ENCODE measurements at regions not wholly inside any gene's neighbourhood (a gene's known extent, or its start where the extent isn't known, plus 50 kb on each side); places are given as distances from the start of the nearest gene placed in this dataset.

DNA sequence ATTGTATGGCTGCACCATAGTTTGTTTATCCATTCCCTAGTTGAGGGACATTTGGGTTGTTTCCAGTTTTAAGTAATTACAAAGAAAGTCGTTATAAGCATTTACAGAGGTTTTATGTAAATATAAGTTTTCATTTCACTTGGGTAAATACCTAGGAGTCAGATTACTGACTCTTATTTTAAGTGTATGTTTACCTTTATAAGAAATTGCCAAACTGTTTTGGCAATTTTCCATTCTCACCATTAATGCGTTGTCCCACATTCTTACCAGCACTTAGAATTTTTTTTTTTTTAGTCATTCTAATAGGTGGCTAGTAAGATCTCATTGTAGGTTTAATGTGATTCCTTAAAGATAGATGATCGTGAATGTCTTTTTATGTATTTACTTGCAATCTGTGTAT, 121.5 kb upstream of the NR3C2 start (continued):
- TF ChIP-seq, protein P1, sequence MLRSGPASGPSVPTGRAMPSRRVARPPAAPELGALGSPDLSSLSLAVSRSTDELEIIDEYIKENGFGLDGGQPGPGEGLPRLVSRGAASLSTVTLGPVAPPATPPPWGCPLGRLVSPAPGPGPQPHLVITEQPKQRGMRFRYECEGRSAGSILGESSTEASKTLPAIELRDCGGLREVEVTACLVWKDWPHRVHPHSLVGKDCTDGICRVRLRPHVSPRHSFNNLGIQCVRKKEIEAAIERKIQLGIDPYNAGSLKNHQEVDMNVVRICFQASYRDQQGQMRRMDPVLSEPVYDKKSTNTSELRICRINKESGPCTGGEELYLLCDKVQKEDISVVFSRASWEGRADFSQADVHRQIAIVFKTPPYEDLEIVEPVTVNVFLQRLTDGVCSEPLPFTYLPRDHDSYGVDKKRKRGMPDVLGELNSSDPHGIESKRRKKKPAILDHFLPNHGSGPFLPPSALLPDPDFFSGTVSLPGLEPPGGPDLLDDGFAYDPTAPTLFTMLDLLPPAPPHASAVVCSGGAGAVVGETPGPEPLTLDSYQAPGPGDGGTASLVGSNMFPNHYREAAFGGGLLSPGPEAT (IDR thresholded peaks at IDR 0.05; ENCODE audit: low read depth) = no peak
- TF ChIP-seq KDM1A (IDR thresholded peaks at IDR 0.05; ENCODE audit: borderline replicate concordance) = no peak
- no peak for TF ChIP-seq SIN3A (IDR thresholded peaks at IDR 0.05; ENCODE audit: low read depth, low read length)

DNA sequence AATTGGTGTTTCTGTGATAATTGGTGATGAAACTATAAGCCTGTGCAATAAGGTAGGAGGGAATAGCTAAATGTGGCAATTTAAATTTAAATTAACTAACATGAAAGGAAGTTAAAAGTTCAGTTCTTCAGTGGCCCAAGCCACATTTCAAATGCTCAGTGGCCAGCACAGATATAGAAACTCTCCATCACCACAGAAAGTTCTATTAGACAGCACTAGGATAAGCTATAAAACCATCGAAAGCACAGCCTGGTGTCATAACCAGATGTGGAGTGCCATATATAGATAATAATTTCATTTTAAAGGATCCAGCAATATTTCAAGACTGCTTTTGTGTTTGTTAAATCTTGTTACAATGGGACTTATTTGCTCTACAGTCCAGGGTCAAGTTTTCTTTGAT, 119.3 kb upstream of the NR3C2 start:
- ChIA-PET POLR2A (no interaction called here), RAD21 (ENCODE audit: unreplicated experiment) (no interaction called here), CTCF (no interaction called here), SMC1A (ENCODE audit: uncharacterized antibody, unreplicated experiment) (interaction anchor here (0.6 kb wide), 1 partner anchor 1885 kb away, joined by 3 read pairs; no protein-coding TSS in a partner anchor)
- intact Hi-C loops (cut with micrococcal nuclease; ENCODE audit: unreplicated experiment) (no loop called here), in situ Hi-C loops (cut with MboI) (no loop called here)
- Histone ChIP-seq H3K79me2 (ENCODE audit: control insufficient read depth, insufficient read depth, low read length) (no peaks in the 10 kb centered on the region), H2AFZ (ENCODE audit: control insufficient read depth, low read depth, low read length) (no peak overlapping the region), H3K36me3 (ENCODE audit: control insufficient read depth in 2 of 2, insufficient read depth in 2 of 2, low read length in 1 of 2) (no peaks in the 10 kb centered on the region), H3K27me3 (replicated peaks in 1 of 2; ENCODE audit: control insufficient read depth in 2 of 2, insufficient read depth in 2 of 2, low read length in 1 of 2) (no peaks in the 10 kb centered on the region), H3K9ac (ENCODE audit: control insufficient read depth, insufficient read depth, low read length) (no peak overlapping the region), H3K9me3 (replicated peaks; ENCODE audit: control insufficient read depth, insufficient read depth, low read length) (no peaks in the 10 kb centered on the region), H4K20me1 (ENCODE audit: control insufficient read depth, insufficient read depth) (no peaks in the 10 kb centered on the region), H3K4me2 (ENCODE audit: control insufficient read depth, insufficient read depth) (no peak overlapping the region), H3K4me1 (ENCODE audit: control insufficient read depth, insufficient read depth, low read length) (no peaks in the 10 kb centered on the region), H3K27ac (ENCODE audit: control insufficient read depth, insufficient read depth) (no peak overlapping the region), H3K4me3 (no peak overlapping the region)
- TF ChIP-seq ETV6 (conservative IDR thresholded peaks at IDR 0.05 in 1 of 2, IDR thresholded peaks at IDR 0.05 in 1 of 2; ENCODE audit: borderline replicate concordance in 1 of 2, low read depth in 1 of 2) = no peak
- no peak for TF ChIP-seq MTA2 (IDR thresholded peaks at IDR 0.05; ENCODE audit: low read depth)
- TF ChIP-seq GATAD2B (conservative IDR thresholded peaks at IDR 0.05; ENCODE audit: low read depth) = no peak
- no peak for TF ChIP-seq ESRRA (IDR thresholded peaks at IDR 0.05; ENCODE audit: low read length)
- TF ChIP-seq CHD4 (IDR thresholded peaks at IDR 0.05) = no peak
- no peak for TF ChIP-seq IKZF1 (conservative IDR thresholded peaks at IDR 0.05)
- no peak for TF ChIP-seq ZNF207 (IDR thresholded peaks at IDR 0.05; ENCODE audit: borderline replicate concordance)
- FAIRE-seq (no peak), DNase-seq (ENCODE audit: low read depth, low spot score) (no peak), ATAC-seq (no peak)
- BruUV-seq (replicated peaks) = no TSS peak
- 0% methylated on average over 1 of the region's 1 CpG for WGBS (ENCODE audit: insufficient coverage, insufficient replicate concordance, low lambda C conversion rate, missing lambda C conversion rate)

All from GM12878 (cell line).